ENCODE measurements at regions not wholly inside any gene's neighbourhood (a gene's known extent, or its start where the extent isn't known, plus 50 kb on each side); places are given as distances from the start of the nearest gene placed in this dataset.

GRCh38 chr7:16187131-16187530 lies 234.2 kb downstream of the CRPPA start:
- TF ChIP-seq POLR2A (IDR thresholded peaks at IDR 0.05; ENCODE audit: low read depth, low read length) (no peak), POLR2AphosphoS5 (IDR thresholded peaks at IDR 0.05; ENCODE audit: low read depth, low read length) (no peak)

All from GM12892 (cell line).